ENCODE measurements at regions not wholly inside any gene's neighbourhood (a gene's known extent, or its start where the extent isn't known, plus 50 kb on each side); places are given as distances from the start of the nearest gene placed in this dataset.

DNA sequence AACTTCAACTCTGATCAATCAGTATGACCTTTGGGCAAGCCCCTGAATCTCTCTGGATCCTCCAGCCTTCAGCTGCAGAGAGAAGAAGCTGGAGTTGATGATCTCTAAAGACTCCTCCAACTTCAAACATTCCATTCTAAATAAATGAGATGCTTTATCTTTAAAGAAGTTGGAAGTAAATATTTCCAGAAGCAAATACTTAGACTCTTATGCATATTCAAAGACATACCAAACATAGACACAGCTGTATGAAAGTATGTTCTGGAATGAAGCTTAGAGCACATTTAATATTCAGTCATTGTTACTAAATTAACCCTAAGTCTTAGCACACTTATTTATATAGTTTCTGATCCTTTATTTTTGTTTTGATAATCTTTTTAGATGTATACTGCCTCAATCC lies 77.6 kb upstream of the ACP3 start:
- TF ChIP-seq ZNF274 (IDR thresholded peaks at IDR 0.05; ENCODE audit: low read depth, low read length), result no peak
- TF ChIP-seq SUZ12 (IDR thresholded peaks at IDR 0.05; ENCODE audit: extremely low read depth, insufficient read depth, insufficient read length), result no peak
- no peak for TF ChIP-seq YY1 (IDR thresholded peaks at IDR 0.05; ENCODE audit: insufficient read depth, insufficient read length)

Data from NT2/D1 (cell line).